ENCODE measurements at regions not wholly inside any gene's neighbourhood (a gene's known extent, or its start where the extent isn't known, plus 50 kb on each side); places are given as distances from the start of the nearest gene placed in this dataset.

GRCh38 chr10:6782378-6782777 is 202.3 kb upstream of the PRKCQ start:
- no peak overlapping the region for H3K4me3 ChIP-seq (ENCODE audit: low read depth, low read length)
- no peaks in the 10 kb centered on the region for H3K4me1 ChIP-seq (ENCODE audit: control insufficient read depth, insufficient read depth, low read length)
- no peak overlapping the region for H3K27ac ChIP-seq (ENCODE audit: extremely low read depth, low read depth, low read length)
- ChIA-PET POLR2A (no interaction called here), CTCF (interaction anchor here (0.6 kb wide), 1 partner anchor 1006 kb away, joined by 4 read pairs; no protein-coding TSS in a partner anchor)
- no peak for TF ChIP-seq ZSCAN30 (tag by site-specific recombination; IDR thresholded peaks at IDR 0.05)
- no peak for TF ChIP-seq KLF10 (tag by site-specific recombination; IDR thresholded peaks at IDR 0.05)
- no peak for TF ChIP-seq ZBTB10 (tag by site-specific recombination; IDR thresholded peaks at IDR 0.05)
- TF ChIP-seq ZFP37 (tag by site-specific recombination; IDR thresholded peaks at IDR 0.05) = no peak
- TF ChIP-seq ZNF701 (tag by site-specific recombination; IDR thresholded peaks at IDR 0.05) = no peak
- no peak for TF ChIP-seq ZNF423 (tag by site-specific recombination; IDR thresholded peaks at IDR 0.05)
- TF ChIP-seq ZNF146 (tag by site-specific recombination; IDR thresholded peaks at IDR 0.05) = no peak
- no peak for TF ChIP-seq ZNF514 (tag by site-specific recombination; IDR thresholded peaks at IDR 0.05)
- TF ChIP-seq ZNF366 (tag by site-specific recombination; conservative IDR thresholded peaks at IDR 0.05) = no peak
- TF ChIP-seq ZBTB44 (tag by site-specific recombination; IDR thresholded peaks at IDR 0.05) = no peak
- TF ChIP-seq ZNF707 (tag by site-specific recombination; IDR thresholded peaks at IDR 0.05) = no peak
- TF ChIP-seq ZNF626 (tag by site-specific recombination; IDR thresholded peaks at IDR 0.05) = no peak
- TF ChIP-seq SP7 (tag by site-specific recombination; IDR thresholded peaks at IDR 0.05) = no peak
- TF ChIP-seq HOXA7 (CRISPR knock-in tag; IDR thresholded peaks at IDR 0.05; ENCODE audit: borderline replicate concordance) = no peak
- no peak for TF ChIP-seq TCF7L2 (IDR thresholded peaks at IDR 0.05; ENCODE audit: borderline replicate concordance, low read depth, low read length)
- TF ChIP-seq ZNF830 (tag by site-specific recombination; IDR thresholded peaks at IDR 0.05; ENCODE audit: low read depth) = no peak
- no peak for TF ChIP-seq ZNF792 (tag by site-specific recombination; IDR thresholded peaks at IDR 0.05)
- TF ChIP-seq ZNF266 (tag by site-specific recombination; IDR thresholded peaks at IDR 0.05; ENCODE audit: low read depth) = no peak
- no peak for TF ChIP-seq ZNF248 (tag by site-specific recombination; IDR thresholded peaks at IDR 0.05)
- TF ChIP-seq ZNF23 (tag by site-specific recombination; IDR thresholded peaks at IDR 0.05; ENCODE audit: borderline replicate concordance) = no peak
- no peaks in the 10 kb centered on the region for H3K36me3 ChIP-seq (ENCODE audit: control insufficient read depth in 2 of 2, insufficient read depth in 1 of 2, low read length in 2 of 2)
- no peaks in the 10 kb centered on the region for H3K9me3 ChIP-seq (ENCODE audit: control insufficient read depth, insufficient read depth, low read depth, low read length)

- H3K9me3 ChIP-seq (ENCODE audit: control insufficient read depth, insufficient read depth, low read depth, low read length) = no peaks in the 10 kb centered on the region
- no peak for TF ChIP-seq ZNF629 (tag by site-specific recombination; IDR thresholded peaks at IDR 0.05)
- no peak for TF ChIP-seq ZNF391 (tag by site-specific recombination; IDR thresholded peaks at IDR 0.05; ENCODE audit: borderline replicate concordance, low read depth)
- TF ChIP-seq ZNF704 (tag by site-specific recombination; IDR thresholded peaks at IDR 0.05) = no peak
- TF ChIP-seq ZSCAN5A (tag by site-specific recombination; IDR thresholded peaks at IDR 0.05) = no peak
- TF ChIP-seq ZNF777 (tag by site-specific recombination; IDR thresholded peaks at IDR 0.05; ENCODE audit: borderline replicate concordance) = no peak
- no peak for TF ChIP-seq ZNF645 (tag by site-specific recombination; IDR thresholded peaks at IDR 0.05)
Observed at GRCh38 chr10:6781133-6781770, 201.2 kb upstream of the PRKCQ start.

More at GRCh38 chr10:6781133-6781770, 201.2 kb upstream of the PRKCQ start:
- Histone ChIP-seq H3K4me1 (ENCODE audit: control insufficient read depth, insufficient read depth, low read length) (no peaks in the 10 kb centered on the region), H3K4me3 (ENCODE audit: low read depth, low read length) (no peak overlapping the region), H3K27ac (ENCODE audit: extremely low read depth, low read depth, low read length) (no peak overlapping the region), H3K36me3 (ENCODE audit: control insufficient read depth in 2 of 2, insufficient read depth in 1 of 2, low read length in 2 of 2) (no peaks in the 10 kb centered on the region)
- POLR2A ChIA-PET = no interaction called here
- CTCF ChIA-PET = interaction anchor here (0.6 kb wide), 2 partner anchors 226 to 1327 kb away, joined by 3 read pairs; no protein-coding TSS in a partner anchor

All from HEK293 (cell line).